Stimulated activated CD4-positive, alpha-beta T cell treated with anti-CD3 and anti-CD28 coated beads, TNF-alpha, amount 100 ng/mL, for 48 hours (primary cell): ENCODE measurements at regions not wholly inside any gene's neighbourhood (a gene's known extent, or its start where the extent isn't known, plus 50 kb on each side); places are given as distances from the start of the nearest gene placed in this dataset.

ENCODE experiments used
- DNase-seq, 3 donors: peaks; one replicate each; pipeline ENCODE4 v3.0.0-alpha.2; 2020; ENCODE audit warnings: low read depth in 3 of 3

GRCh38 chr10:78869508-78870454 is 199.0 kb upstream of the ZMIZ1 start:
- DNase-seq: no peak

- DNase-seq: no peak
These were observed 198.3 kb upstream of the ZMIZ1 start for GRCh38 chr10:78870458-78870857.

- no peak for DNase-seq
These were observed 197.0 kb upstream of the ZMIZ1 start for GRCh38 chr10:78871796-78872195.

GRCh38 chr10:78873413-78873812 is 195.4 kb upstream of the ZMIZ1 start:
- no peak for DNase-seq

- no peak for DNase-seq
These were observed 193.4 kb upstream of the ZMIZ1 start for GRCh38 chr10:78875331-78875877.

GRCh38 chr10:78875932-78876331 is 192.8 kb upstream of the ZMIZ1 start:
- no peak for DNase-seq

GRCh38 chr10:78876449-78876848 is 192.3 kb upstream of the ZMIZ1 start:
- DNase-seq: no peak

GRCh38 chr10:78879621-78880020 is 189.1 kb upstream of the ZMIZ1 start:
- DNase-seq: no peak

GRCh38 chr10:78886129-78886528 is 182.6 kb upstream of the ZMIZ1 start:
- no peak for DNase-seq

- DNase-seq: no peak
These were observed 179.2 kb upstream of the ZMIZ1 start for GRCh38 chr10:78889536-78890063.

GRCh38 chr10:78890506-78890905 is 178.3 kb upstream of the ZMIZ1 start:
- no peak for DNase-seq

- DNase-seq: no peak
These were observed 177.0 kb upstream of the ZMIZ1 start for GRCh38 chr10:78891741-78892140.

- DNase-seq: no peak
These were observed 176.2 kb upstream of the ZMIZ1 start for GRCh38 chr10:78892338-78893176.

- DNase-seq: no peak
These were observed 175.5 kb upstream of the ZMIZ1 start for GRCh38 chr10:78893217-78893616.

GRCh38 chr10:78894089-78894840 is 174.5 kb upstream of the ZMIZ1 start:
- DNase-seq: no peak

- DNase-seq: no peak
These were observed 173.9 kb upstream of the ZMIZ1 start for GRCh38 chr10:78894841-78895195.

GRCh38 chr10:78895469-78895868 is 173.3 kb upstream of the ZMIZ1 start:
- DNase-seq: no peak

- no peak for DNase-seq
These were observed 172.4 kb upstream of the ZMIZ1 start for GRCh38 chr10:78896159-78896928.

- DNase-seq: no peak
These were observed 170.2 kb upstream of the ZMIZ1 start for GRCh38 chr10:78898341-78899097.
